H1 (cell line): ENCODE measurements at regions not wholly inside any gene's neighbourhood (a gene's known extent, or its start where the extent isn't known, plus 50 kb on each side); places are given as distances from the start of the nearest gene placed in this dataset.
"Not testable (repeated sequence)": the region's sequence is repeated elsewhere in the genome, so short reads cannot be mapped to it uniquely, and the experiment has no call there.

Source experiments
- CTCF ChIA-PET: fragments of 300-600 bp; sonication (Branson Sonifier 250); formaldehyde crosslinking; loops from one replicate; lab custom pipeline; 2021; ENCODE audit not compliant: partially characterized antibody; lab: Charles Lee
- POLR2A ChIA-PET: fragments of 300-600 bp; sonication (Branson Sonifier 250); formaldehyde crosslinking; loops from one replicate; lab custom pipeline; 2021; ENCODE audit warnings: inconsistent platforms; ENCODE audit not compliant: partially characterized antibody; lab: Charles Lee
- DNase-seq, 2 experiments: peaks; one replicate each; pipeline versions ENCODE4 v3.0.0 to v3.0.0-alpha.2; 2010 to 2022; ENCODE audit warnings: low spot score in 2 of 2, low read depth in 1 of 2, mixed read lengths in 1 of 2
- FAIRE-seq: peaks from 2 replicates; lab custom pipeline; 2011; peaks lifted over from hg19 to GRCh38; lab: Jason Lieb, UNC
- H2AFZ ChIP-seq: 2 replicates; pipeline ENCODE4 v1.8.1; 2012; ENCODE audit warnings: low read length, inconsistent platforms
- H2AK5ac ChIP-seq: 2 replicates; pipeline ENCODE4 v1.6.1; 2013; ENCODE audit warnings: low read depth, low read length
- H2BK120ac ChIP-seq: replicated peaks from 2 replicates; pipeline ENCODE3; 2013; ENCODE audit warnings: low read depth, low read length, inconsistent platforms
- H2BK12ac ChIP-seq: 2 replicates; pipeline ENCODE4 v1.6.1; 2013; ENCODE audit warnings: low read depth, low read length
- H2BK15ac ChIP-seq: 2 replicates; pipeline ENCODE4 v1.6.1; 2013; ENCODE audit warnings: low read length
- H2BK20ac ChIP-seq: 2 replicates; pipeline ENCODE4 v1.6.1; 2013; ENCODE audit warnings: low read length
- H2BK5ac ChIP-seq: 2 replicates; pipeline ENCODE4 v1.6.1; 2013; ENCODE audit warnings: low read depth, low read length
- H3K14ac ChIP-seq: 2 replicates; pipeline ENCODE4 v1.6.1; 2013; ENCODE audit warnings: inconsistent platforms; ENCODE audit not compliant: insufficient read length
- H3K18ac ChIP-seq: 2 replicates; pipeline ENCODE4 v1.6.1; 2013; ENCODE audit warnings: low read length; ENCODE audit errors: extremely low read depth
- H3K23ac ChIP-seq: 2 replicates; pipeline ENCODE4 v1.6.1; 2013; ENCODE audit warnings: inconsistent platforms; ENCODE audit not compliant: insufficient read length
- H3K23me2 ChIP-seq: 2 replicates; pipeline ENCODE4 v1.6.1; 2013; ENCODE audit warnings: low read depth, low read length
- H3K27ac ChIP-seq: 2 replicates; pipeline ENCODE4 v1.6.1; 2011; ENCODE audit warnings: low read depth, low read length, inconsistent platforms
- H3K27me3 ChIP-seq, 4 experiments: replicated peaks in 1 of 4; 1 replicate in 1 of 4; 2 replicates in 3 of 4; pipeline versions ENCODE4 v1.6.1 to v1.8.1; 2011 to 2013; ENCODE audit warnings: low read length in 3 of 4, mild to moderate bottlenecking in 3 of 4, inconsistent platforms in 2 of 4, mixed read lengths in 2 of 4, moderate library complexity in 1 of 4; ENCODE audit not compliant: control insufficient read depth in 3 of 4, insufficient read depth in 3 of 4; ENCODE audit errors: extremely low read depth in 1 of 4
- H3K36me3 ChIP-seq, 4 experiments: 2 replicates each; pipeline versions ENCODE4 v1.6.1 to v1.8.1; 2011 to 2013; ENCODE audit warnings: mild to moderate bottlenecking in 4 of 4, low read length in 3 of 4, moderate library complexity in 2 of 4, control low read depth in 1 of 4, inconsistent platforms in 1 of 4; ENCODE audit not compliant: insufficient read depth in 4 of 4, control insufficient read depth in 2 of 4
- H3K4ac ChIP-seq: replicated peaks from 2 replicates; pipeline ENCODE3; 2013; ENCODE audit warnings: low read length, low read depth, mixed read lengths, inconsistent platforms; ENCODE audit not compliant: insufficient read length
- H3K4me1 ChIP-seq, 4 experiments: replicated peaks in 1 of 4; 1 replicate in 1 of 4; 2 replicates in 3 of 4; pipeline versions ENCODE4 v1.6.1 to v1.8.1; 2011 to 2013; ENCODE audit warnings: low read length in 3 of 4, inconsistent platforms in 2 of 4, mixed read lengths in 1 of 4; ENCODE audit not compliant: insufficient read depth in 4 of 4, control insufficient read depth in 3 of 4
- H3K4me2 ChIP-seq, 2 experiments: 2 replicates each; pipeline versions ENCODE4 v1.6.1 to v1.8.1; 2011 to 2013; ENCODE audit warnings: low read depth in 2 of 2, low read length in 2 of 2, control low read depth in 1 of 2, inconsistent platforms in 1 of 2, mild to moderate bottlenecking in 1 of 2; ENCODE audit not compliant: insufficient read depth in 1 of 2
- H3K4me3 ChIP-seq, 4 experiments: fragments of 200-600, 300-600 bp in 1 of 4; sonication (generic), shearing (Covaris generic), sonication (Bioruptor Twin) in 1 of 4; 2 replicates each; pipeline versions ENCODE4 v1.5.1 to v1.8.1; 2011 to 2016; ENCODE audit warnings: low read length in 4 of 4, low read depth in 3 of 4, control low read depth in 2 of 4, inconsistent platforms in 2 of 4, mild to moderate bottlenecking in 2 of 4, mixed read lengths in 1 of 4, moderate library complexity in 1 of 4; ENCODE audit not compliant: insufficient read depth in 2 of 4; ENCODE audit errors: extremely low read depth in 1 of 4
- H3K56ac ChIP-seq: replicated peaks from 2 replicates; pipeline ENCODE3; 2013; ENCODE audit warnings: low read depth, mild to moderate bottlenecking, mixed read lengths, low read length, inconsistent platforms; ENCODE audit not compliant: insufficient read length
- H3K79me1 ChIP-seq: 2 replicates; pipeline ENCODE4 v1.6.1; 2013; ENCODE audit warnings: low read depth, low read length, control low read depth
- H3K79me2 ChIP-seq, 2 experiments: 2 replicates each; pipeline versions ENCODE4 v1.6.1 to v1.8.1; 2012 to 2013; ENCODE audit warnings: low read length in 2 of 2, mild to moderate bottlenecking in 2 of 2, inconsistent platforms in 1 of 2; ENCODE audit not compliant: insufficient read depth in 2 of 2, control insufficient read depth in 1 of 2
- H3K9ac ChIP-seq, 4 experiments: replicated peaks in 1 of 4; 1 replicate in 1 of 4; 2 replicates in 3 of 4; pipeline versions ENCODE4 v1.6.1 to v1.8.1; 2011 to 2013; ENCODE audit warnings: low read depth in 3 of 4, low read length in 3 of 4, control low read depth in 2 of 4, mild to moderate bottlenecking in 2 of 4, moderate library complexity in 2 of 4, inconsistent platforms in 1 of 4; ENCODE audit errors: extremely low read depth in 1 of 4
- H3K9me3 ChIP-seq, 2 experiments: 2 replicates each; pipeline versions ENCODE4 v1.6.1 to v1.8.1; 2012 to 2013; ENCODE audit warnings: mild to moderate bottlenecking in 2 of 2, moderate library complexity in 2 of 2, control low read depth in 1 of 2, inconsistent platforms in 1 of 2, low read depth in 1 of 2, low read length in 1 of 2, mixed read lengths in 1 of 2; ENCODE audit not compliant: insufficient read depth in 2 of 2
- H4K20me1 ChIP-seq, 2 experiments: replicated peaks in 1 of 2; 2 replicates each; pipeline versions ENCODE3 to v1.8.1; 2011 to 2013; ENCODE audit warnings: inconsistent platforms in 2 of 2, low read length in 2 of 2, mild to moderate bottlenecking in 1 of 2; ENCODE audit not compliant: insufficient read depth in 2 of 2, control insufficient read depth in 1 of 2
- H4K5ac ChIP-seq: 2 replicates; pipeline ENCODE4 v1.6.1; 2013; ENCODE audit warnings: low read length, low read depth, mixed read lengths, inconsistent platforms; ENCODE audit not compliant: insufficient read length
- H4K8ac ChIP-seq: 2 replicates; pipeline ENCODE4 v1.8.0; 2013; ENCODE audit warnings: mild to moderate bottlenecking, moderate library complexity, low read length, inconsistent platforms; ENCODE audit not compliant: insufficient read depth; ENCODE audit errors: extremely low read depth
- H4K91ac ChIP-seq: replicated peaks from 2 replicates; pipeline ENCODE3; 2013; ENCODE audit warnings: low read length, mixed read lengths, inconsistent platforms; ENCODE audit not compliant: insufficient read length
- CTCF ChIP-seq, 3 experiments: IDR thresholded peaks; 1 replicate in 2 of 3; 2 replicates in 1 of 3; pipeline versions ENCODE4 v1.5.1 to v1.6.1; 2011; ENCODE audit warnings: low read length in 3 of 3, mild to moderate bottlenecking in 3 of 3, inconsistent platforms in 2 of 3, low read depth in 1 of 3, moderate library complexity in 1 of 3; ENCODE audit not compliant: insufficient read depth in 1 of 3; ENCODE audit errors: control extremely low read depth in 1 of 3
- GABPA ChIP-seq: IDR thresholded peaks from 2 replicates; pipeline ENCODE4 v1.6.1; 2011; ENCODE audit warnings: mild to moderate bottlenecking, low read length, moderate library complexity, borderline replicate concordance; ENCODE audit not compliant: insufficient read depth
- SIRT6 ChIP-seq: IDR thresholded peaks from one replicate; pipeline ENCODE4 v1.7.1; 2012; ENCODE audit warnings: low read length, inconsistent platforms
- whole genome bisulfite sequencing, 2 experiments: shearing (Covaris generic) in 1 of 2; methylation state at CpG; one replicate each; pipeline versions ENCODE4 v1.1.6 to v1.1.7; 2013 to 2015; ENCODE audit warnings: low lambda C conversion rate in 2 of 2, mixed read lengths in 2 of 2, inconsistent platforms in 1 of 2, low coverage in 1 of 2, missing lambda C conversion rate in 1 of 2; ENCODE audit not compliant: insufficient replicate concordance in 2 of 2, insufficient coverage in 1 of 2, insufficient read length in 1 of 2; ENCODE audit errors: extremely low coverage in 1 of 2, missing lambda C conversion rate in 1 of 2; 5-methylcytosine and 5-hydroxymethylcytosine counted together

- TF ChIP-seq CTCF (IDR thresholded peaks at IDR 0.05; ENCODE audit: control extremely low read depth in 1 of 3, insufficient read depth in 1 of 3, low read depth in 1 of 3, low read length in 3 of 3) = no peak
- TF ChIP-seq SIRT6 = no peak
- TF ChIP-seq GABPA = no peak
Observed at GRCh38 chr18:1513519-1513918, 608.8 kb downstream of the ADCYAP1 start (continued).

GRCh38 chr18:1521588-1522248 is 617.0 kb downstream of the ADCYAP1 start:
- H2BK20ac ChIP-seq, H4K91ac ChIP-seq, POLR2A ChIA-PET, DNase-seq, H3K27me3 ChIP-seq, H3K23me2 ChIP-seq, H2BK15ac ChIP-seq, H3K56ac ChIP-seq, H3K4me3 ChIP-seq, H3K27ac ChIP-seq, H2BK12ac ChIP-seq, H3K18ac ChIP-seq, H3K36me3 ChIP-seq, H2BK5ac ChIP-seq, FAIRE-seq, H3K14ac ChIP-seq, H3K79me2 ChIP-seq, H3K4me1 ChIP-seq, H4K20me1 ChIP-seq, CTCF ChIA-PET, H3K23ac ChIP-seq, H4K8ac ChIP-seq, H4K5ac ChIP-seq, H3K9ac ChIP-seq, H2AFZ ChIP-seq, H3K79me1 ChIP-seq, H3K9me3 ChIP-seq, H3K4ac ChIP-seq, H2AK5ac ChIP-seq, H3K4me2 ChIP-seq, H2BK120ac ChIP-seq: not testable (repeated sequence)
- WGBS, 2 experiments = 89% methylated on average over 22 of the region's 30 CpGs; no CpG with 5 or more reads in 1 of the 2 experiments
